WTC11 (cell line): ENCODE measurements at regions not wholly inside any gene's neighbourhood (a gene's known extent, or its start where the extent isn't known, plus 50 kb on each side); places are given as distances from the start of the nearest gene placed in this dataset.

Experiments used
- ATAC-seq: fragments of 200-7000 bp; cut with Tn5 transposase; 2 replicates; pipeline ENCODE4 v1.10.0; 2021; ENCODE audit warnings: mild to moderate bottlenecking, moderate library complexity
- CTCF ChIA-PET: fragments of 300-600 bp; sonication (Branson Sonifier 250); formaldehyde crosslinking; loops from one replicate; lab custom pipeline; 2021; ENCODE audit warnings: antibody characterized with exemption; lab: Charles Lee
- POLR2A ChIA-PET: fragments of 350-600 bp; sonication (Branson Sonifier 250); formaldehyde crosslinking; loops from one replicate; lab custom pipeline; 2021; ENCODE audit warnings: antibody characterized with exemption; lab: Charles Lee
- DNase-seq: peaks from one replicate; pipeline ENCODE4 v3.0.0; 2021; ENCODE audit warnings: low spot score
- H3K27ac Mint-ChIP-seq: 2 replicates; pipeline ENCODE4 v1.8.0; 2021; ENCODE audit warnings: mixed read lengths
- H3K27me3 Mint-ChIP-seq: 2 replicates; pipeline ENCODE4 v1.8.0; 2021; ENCODE audit warnings: low read depth, mild to moderate bottlenecking, moderate library complexity, mixed read lengths
- H3K36me3 Mint-ChIP-seq: 2 replicates; pipeline ENCODE4 v1.8.0; 2021; ENCODE audit warnings: mixed read lengths
- H3K4me1 Mint-ChIP-seq: 2 replicates; pipeline ENCODE4 v1.8.0; 2022; ENCODE audit warnings: mixed read lengths
- H3K4me3 Mint-ChIP-seq: 2 replicates; pipeline ENCODE4 v1.8.0; 2021; ENCODE audit warnings: mild to moderate bottlenecking, moderate library complexity, mixed read lengths
- H3K9me3 Mint-ChIP-seq: 2 replicates; pipeline ENCODE4 v1.8.0; 2021; ENCODE audit warnings: mixed read lengths
- CREM ChIP-seq: sonication (generic); formaldehyde crosslinking; IDR thresholded peaks from 2 replicates; pipeline ENCODE4 v1.8.1; 2022; ENCODE audit warnings: mild to moderate bottlenecking, missing genetic modification reagents, moderate library complexity
- EMX1 ChIP-seq: fragments of 250-450 bp; sonication (Bioruptor Pico); IDR thresholded peaks from 2 replicates; pipeline ENCODE4 v1.8.0; 2021; ENCODE audit warnings: mild to moderate bottlenecking
- ESRRA ChIP-seq: sonication (generic); formaldehyde crosslinking; IDR thresholded peaks from 2 replicates; pipeline ENCODE4 v1.8.1; 2022; ENCODE audit warnings: mild to moderate bottlenecking, missing genetic modification reagents, borderline replicate concordance
- GABPB1 ChIP-seq: sonication (generic); formaldehyde crosslinking; IDR thresholded peaks from 2 replicates; pipeline ENCODE4 v1.8.1; 2023; ENCODE audit warnings: mild to moderate bottlenecking, missing genetic modification reagents
- GTF2I ChIP-seq: fragments of 250-450 bp; sonication (Bioruptor Pico); conservative IDR thresholded peaks from 2 replicates; pipeline ENCODE4 v1.4.0; 2021; ENCODE audit warnings: mild to moderate bottlenecking
- HMGA2 ChIP-seq: fragments of 250-450 bp; sonication (Bioruptor Pico); IDR thresholded peaks from 2 replicates; pipeline ENCODE4 v1.4.0; 2021; ENCODE audit warnings: mild to moderate bottlenecking, moderate library complexity
- JAZF1 ChIP-seq: fragments of 250-450 bp; sonication (Bioruptor Pico); IDR thresholded peaks from 2 replicates; pipeline ENCODE4 v1.9.0; 2021; ENCODE audit warnings: moderate library complexity, mild to moderate bottlenecking, inconsistent platforms
- KAT7 ChIP-seq: sonication (generic); formaldehyde crosslinking; IDR thresholded peaks from 2 replicates; pipeline ENCODE4 v1.8.1; 2023; ENCODE audit warnings: missing genetic modification reagents, mild to moderate bottlenecking, borderline replicate concordance
- MXD4 ChIP-seq: fragments of 250-450 bp; sonication (Bioruptor Pico); IDR thresholded peaks from 2 replicates; pipeline ENCODE4 v1.8.0; 2021; ENCODE audit warnings: mild to moderate bottlenecking, moderate library complexity, borderline replicate concordance
- OVOL2 ChIP-seq: fragments of 250-450 bp; sonication (Bioruptor Pico); IDR thresholded peaks from 2 replicates; pipeline ENCODE4 v1.9.0; 2021; ENCODE audit warnings: mild to moderate bottlenecking, borderline replicate concordance
- PRRX2 ChIP-seq: fragments of 250-450 bp; sonication (Bioruptor Pico); IDR thresholded peaks from 2 replicates; pipeline ENCODE4 v1.8.0; 2021; ENCODE audit warnings: mild to moderate bottlenecking
- SOX15 ChIP-seq: fragments of 250-450 bp; sonication (Bioruptor Pico); IDR thresholded peaks from 2 replicates; pipeline ENCODE4 v1.9.0; 2021; ENCODE audit warnings: mild to moderate bottlenecking
- TEAD1 ChIP-seq: sonication (generic); formaldehyde crosslinking; IDR thresholded peaks from 2 replicates; pipeline ENCODE4 v1.8.0; 2022; ENCODE audit warnings: mild to moderate bottlenecking, missing genetic modification reagents
- ZBTB21 ChIP-seq: sonication (generic); formaldehyde crosslinking; IDR thresholded peaks from 2 replicates; pipeline ENCODE4 v1.8.1; 2023; ENCODE audit warnings: mild to moderate bottlenecking, missing genetic modification reagents, borderline replicate concordance
- ZNF138 ChIP-seq: sonication (generic); formaldehyde crosslinking; conservative IDR thresholded peaks from 2 replicates; pipeline ENCODE4 v1.8.1; 2022; ENCODE audit warnings: mild to moderate bottlenecking, moderate library complexity, missing genetic modification reagents
- ZNF263 ChIP-seq: sonication (generic); formaldehyde crosslinking; IDR thresholded peaks from 2 replicates; pipeline ENCODE4 v1.8.1; 2022; ENCODE audit warnings: low read depth, mild to moderate bottlenecking, moderate library complexity, missing genetic modification reagents
- ZNF396 ChIP-seq: fragments of 250-450 bp; sonication (Bioruptor Pico); IDR thresholded peaks from 2 replicates; pipeline ENCODE4 v1.8.0; 2021; ENCODE audit warnings: mild to moderate bottlenecking, moderate library complexity, borderline replicate concordance
- ZNF416 ChIP-seq: fragments of 250-450 bp; sonication (Bioruptor Pico); IDR thresholded peaks from 2 replicates; pipeline ENCODE4 v1.9.0; 2021; ENCODE audit warnings: mild to moderate bottlenecking, inconsistent platforms
- ZNF423 ChIP-seq: fragments of 250-450 bp; sonication (Bioruptor Pico); IDR thresholded peaks from 2 replicates; pipeline ENCODE4 v2.1.2; 2022; ENCODE audit warnings: mild to moderate bottlenecking, moderate library complexity
- ZNF671 ChIP-seq: fragments of 250-450 bp; sonication (Bioruptor Pico); IDR thresholded peaks from 2 replicates; pipeline ENCODE4 v1.8.0; 2021; ENCODE audit warnings: mild to moderate bottlenecking
- TF ChIP-seq, protein P1 (sequence below): sonication (generic); formaldehyde crosslinking; IDR thresholded peaks from 2 replicates; pipeline ENCODE4 v1.8.1; 2023; ENCODE audit warnings: mild to moderate bottlenecking, missing genetic modification reagents, borderline replicate concordance
- TF ChIP-seq, protein P2 (sequence below): fragments of 250-450 bp; sonication (Bioruptor Pico); IDR thresholded peaks from 2 replicates; pipeline ENCODE4 v2.1.2; 2022; ENCODE audit warnings: mild to moderate bottlenecking, moderate library complexity
- TF ChIP-seq, protein P3 (sequence below): sonication (generic); formaldehyde crosslinking; IDR thresholded peaks from 2 replicates; pipeline ENCODE4 v1.8.1; 2022; ENCODE audit warnings: missing genetic modification reagents, borderline replicate concordance
- TF ChIP-seq, protein P4 (sequence below): fragments of 250-450 bp; sonication (Bioruptor Pico); IDR thresholded peaks from 2 replicates; pipeline ENCODE4 v1.9.0; 2021; ENCODE audit warnings: moderate library complexity, mild to moderate bottlenecking, inconsistent platforms, borderline replicate concordance
- TF ChIP-seq, protein P5 (sequence below): sonication (generic); formaldehyde crosslinking; conservative IDR thresholded peaks from 2 replicates; pipeline ENCODE4 v1.8.1; 2022; ENCODE audit warnings: mild to moderate bottlenecking, missing genetic modification reagents
- TF ChIP-seq, protein P6 (sequence below): sonication (generic); formaldehyde crosslinking; IDR thresholded peaks from 2 replicates; pipeline ENCODE4 v1.8.0; 2023; ENCODE audit warnings: missing genetic modification reagents

DNA sequence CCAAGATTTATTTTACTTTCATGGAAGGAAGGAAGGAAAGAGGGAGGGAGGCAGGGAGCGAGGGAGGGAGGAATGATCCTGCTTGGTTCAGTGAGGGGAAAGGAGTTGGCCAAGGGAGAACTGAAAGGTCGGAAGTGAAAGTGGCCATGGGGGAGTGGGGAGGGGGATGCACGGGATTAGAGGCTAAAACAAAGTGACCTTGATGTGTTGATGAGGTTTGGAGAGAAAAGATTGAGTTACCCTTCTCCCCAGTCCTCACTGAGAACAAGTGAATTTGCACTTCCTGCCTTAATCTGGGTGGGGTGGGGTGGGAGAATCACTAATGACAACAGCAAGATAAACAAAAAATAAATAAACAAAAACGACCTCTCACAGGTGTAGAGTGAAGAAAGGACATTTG lies 212.0 kb upstream of the TLE3 start (continued):
- TF ChIP-seq, protein P1, sequence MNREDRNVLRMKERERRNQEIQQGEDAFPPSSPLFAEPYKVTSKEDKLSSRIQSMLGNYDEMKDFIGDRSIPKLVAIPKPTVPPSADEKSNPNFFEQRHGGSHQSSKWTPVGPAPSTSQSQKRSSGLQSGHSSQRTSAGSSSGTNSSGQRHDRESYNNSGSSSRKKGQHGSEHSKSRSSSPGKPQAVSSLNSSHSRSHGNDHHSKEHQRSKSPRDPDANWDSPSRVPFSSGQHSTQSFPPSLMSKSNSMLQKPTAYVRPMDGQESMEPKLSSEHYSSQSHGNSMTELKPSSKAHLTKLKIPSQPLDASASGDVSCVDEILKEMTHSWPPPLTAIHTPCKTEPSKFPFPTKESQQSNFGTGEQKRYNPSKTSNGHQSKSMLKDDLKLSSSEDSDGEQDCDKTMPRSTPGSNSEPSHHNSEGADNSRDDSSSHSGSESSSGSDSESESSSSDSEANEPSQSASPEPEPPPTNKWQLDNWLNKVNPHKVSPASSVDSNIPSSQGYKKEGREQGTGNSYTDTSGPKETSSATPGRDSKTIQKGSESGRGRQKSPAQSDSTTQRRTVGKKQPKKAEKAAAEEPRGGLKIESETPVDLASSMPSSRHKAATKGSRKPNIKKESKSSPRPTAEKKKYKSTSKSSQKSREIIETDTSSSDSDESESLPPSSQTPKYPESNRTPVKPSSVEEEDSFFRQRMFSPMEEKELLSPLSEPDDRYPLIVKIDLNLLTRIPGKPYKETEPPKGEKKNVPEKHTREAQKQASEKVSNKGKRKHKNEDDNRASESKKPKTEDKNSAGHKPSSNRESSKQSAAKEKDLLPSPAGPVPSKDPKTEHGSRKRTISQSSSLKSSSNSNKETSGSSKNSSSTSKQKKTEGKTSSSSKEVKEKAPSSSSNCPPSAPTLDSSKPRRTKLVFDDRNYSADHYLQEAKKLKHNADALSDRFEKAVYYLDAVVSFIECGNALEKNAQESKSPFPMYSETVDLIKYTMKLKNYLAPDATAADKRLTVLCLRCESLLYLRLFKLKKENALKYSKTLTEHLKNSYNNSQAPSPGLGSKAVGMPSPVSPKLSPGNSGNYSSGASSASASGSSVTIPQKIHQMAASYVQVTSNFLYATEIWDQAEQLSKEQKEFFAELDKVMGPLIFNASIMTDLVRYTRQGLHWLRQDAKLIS (CRISPR knock-in tag) = no peak
- TF ChIP-seq TEAD1 (CRISPR knock-in tag) (no peak), GABPB1 (no peak), KAT7 (no peak), GTF2I (CRISPR knock-in tag) (no peak), ZNF396 (CRISPR knock-in tag) (no peak), MXD4 (CRISPR knock-in tag) (no peak), PRRX2 (CRISPR knock-in tag) (no peak), HMGA2 (CRISPR knock-in tag) (no peak), CREM (no peak), EMX1 (no peak)
- TF ChIP-seq, protein P2, sequence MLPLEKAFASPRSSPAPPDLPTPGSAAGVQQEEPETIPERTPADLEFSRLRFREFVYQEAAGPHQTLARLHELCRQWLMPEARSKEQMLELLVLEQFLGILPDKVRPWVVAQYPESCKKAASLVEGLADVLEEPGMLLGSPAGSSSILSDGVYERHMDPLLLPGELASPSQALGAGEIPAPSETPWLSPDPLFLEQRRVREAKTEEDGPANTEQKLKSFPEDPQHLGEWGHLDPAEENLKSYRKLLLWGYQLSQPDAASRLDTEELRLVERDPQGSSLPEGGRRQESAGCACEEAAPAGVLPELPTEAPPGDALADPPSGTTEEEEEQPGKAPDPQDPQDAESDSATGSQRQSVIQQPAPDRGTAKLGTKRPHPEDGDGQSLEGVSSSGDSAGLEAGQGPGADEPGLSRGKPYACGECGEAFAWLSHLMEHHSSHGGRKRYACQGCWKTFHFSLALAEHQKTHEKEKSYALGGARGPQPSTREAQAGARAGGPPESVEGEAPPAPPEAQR (CRISPR knock-in tag) = no peak
- TF ChIP-seq, protein P3, sequence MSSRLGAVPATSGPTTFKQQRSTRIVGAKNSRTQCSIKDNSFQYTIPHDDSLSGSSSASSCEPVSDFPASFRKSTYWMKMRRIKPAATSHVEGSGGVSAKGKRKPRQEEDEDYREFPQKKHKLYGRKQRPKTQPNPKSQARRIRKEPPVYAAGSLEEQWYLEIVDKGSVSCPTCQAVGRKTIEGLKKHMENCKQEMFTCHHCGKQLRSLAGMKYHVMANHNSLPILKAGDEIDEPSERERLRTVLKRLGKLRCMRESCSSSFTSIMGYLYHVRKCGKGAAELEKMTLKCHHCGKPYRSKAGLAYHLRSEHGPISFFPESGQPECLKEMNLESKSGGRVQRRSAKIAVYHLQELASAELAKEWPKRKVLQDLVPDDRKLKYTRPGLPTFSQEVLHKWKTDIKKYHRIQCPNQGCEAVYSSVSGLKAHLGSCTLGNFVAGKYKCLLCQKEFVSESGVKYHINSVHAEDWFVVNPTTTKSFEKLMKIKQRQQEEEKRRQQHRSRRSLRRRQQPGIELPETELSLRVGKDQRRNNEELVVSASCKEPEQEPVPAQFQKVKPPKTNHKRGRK (CRISPR knock-in tag) = no peak
- TF ChIP-seq, all 79 proteins: peak for 0

DNA sequence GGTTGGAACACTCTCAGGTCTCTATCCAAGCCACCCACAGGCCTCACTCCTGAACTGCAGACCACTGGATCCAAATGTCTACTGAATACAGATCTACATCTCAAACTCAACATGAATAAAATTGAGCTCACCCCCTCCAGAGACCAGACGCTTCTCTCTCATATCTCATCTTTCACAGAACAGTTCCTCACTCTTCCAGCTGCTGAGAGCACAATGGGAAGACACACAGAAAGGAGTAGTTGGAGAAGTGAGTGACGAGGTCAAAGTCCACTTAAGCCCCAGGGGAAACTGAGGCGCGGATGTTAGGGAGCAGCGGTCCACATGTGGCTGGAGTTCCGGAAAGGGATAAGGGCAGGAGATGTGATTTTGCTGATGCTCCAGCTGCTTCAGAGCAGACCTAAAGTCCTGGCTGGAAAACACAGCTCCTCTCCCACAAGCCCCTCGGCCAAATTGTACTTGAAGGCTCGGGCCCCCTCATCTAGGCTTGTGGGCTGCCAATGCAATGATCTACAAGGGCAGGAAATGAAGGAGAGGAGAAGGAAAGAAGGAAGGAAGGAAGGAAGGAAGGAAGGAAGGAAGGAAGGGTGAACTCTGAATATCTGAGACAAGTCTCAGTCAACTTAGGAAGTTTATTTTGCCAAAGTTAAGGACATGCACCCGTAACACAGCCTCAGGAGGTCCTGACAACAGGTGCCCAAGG lies 211.2 kb upstream of the TLE3 start:
- DNase-seq (no peak), ATAC-seq (no peak)
- H3K36me3 Mint-ChIP-seq = peaks cover 4% of the 10 kb centered on the region; the same call in 1 of the 2 replicates
- POLR2A ChIA-PET = no interaction called here
- H3K27me3 Mint-ChIP-seq = peaks cover 3% of the 10 kb centered on the region; the same call in 1 of the 2 replicates
- no peak for TF ChIP-seq ZNF671 (CRISPR knock-in tag)
- no peak overlapping the region for H3K4me3 Mint-ChIP-seq
- peaks cover 10% of the 10 kb centered on the region for H3K9me3 Mint-ChIP-seq
- H3K27ac Mint-ChIP-seq = no peak overlapping the region
- CTCF ChIA-PET = no interaction called here
- peaks cover 33% of the 10 kb centered on the region for H3K4me1 Mint-ChIP-seq

DNA sequence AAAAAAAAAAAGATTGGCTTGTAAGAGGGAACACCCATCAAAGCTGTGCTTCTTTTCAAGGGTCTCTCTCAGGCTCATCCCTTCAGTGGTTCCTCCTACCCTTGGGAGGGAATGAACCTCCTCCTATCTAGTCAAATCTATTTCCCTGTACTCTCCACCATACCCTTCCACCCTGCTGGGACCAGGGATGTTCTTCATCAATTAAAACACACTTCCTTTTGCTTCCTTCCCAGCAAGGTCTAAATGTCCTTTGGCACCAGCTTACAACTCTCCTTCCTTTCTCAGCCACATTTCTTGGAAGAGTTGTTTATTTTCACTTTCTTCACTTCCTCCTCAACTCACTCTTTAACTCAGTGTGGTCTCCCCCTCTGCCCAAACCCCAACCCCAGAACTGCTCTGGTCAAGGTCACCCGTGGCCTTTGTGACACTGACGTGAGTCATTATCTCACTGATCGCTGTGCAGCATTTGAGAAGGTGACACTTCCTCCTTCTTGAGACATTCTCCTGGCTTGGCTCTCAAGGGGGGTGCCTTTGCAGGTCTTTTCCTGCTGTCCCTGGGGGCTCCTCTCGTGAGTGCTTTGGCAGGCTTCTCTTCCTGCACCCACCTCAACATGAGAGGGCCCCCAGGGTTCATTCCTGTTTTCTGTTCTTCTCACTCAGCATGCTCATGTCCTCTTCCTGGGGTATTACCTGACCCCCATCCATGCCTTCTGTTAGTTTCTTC lies 210.5 kb upstream of the TLE3 start:
- CTCF ChIA-PET = no interaction called here
- Mint-ChIP-seq H3K27me3 (peaks cover 3% of the 10 kb centered on the region; the same call in 1 of the 2 replicates), H3K9me3 (peaks cover 10% of the 10 kb centered on the region), H3K27ac (no peak overlapping the region), H3K4me3 (no peak overlapping the region), H3K4me1 (peaks cover 33% of the 10 kb centered on the region), H3K36me3 (peaks cover 4% of the 10 kb centered on the region; the same call in 1 of the 2 replicates)
- no peak for ATAC-seq
- POLR2A ChIA-PET = interaction anchor here (0.7 kb wide), 1 partner anchor 27 kb away, joined by 6 read pairs; no protein-coding TSS in a partner anchor
- no peak for DNase-seq
- TF ChIP-seq ESRRA (CRISPR knock-in tag) (no peak), ZNF416 (CRISPR knock-in tag) (no peak), ZNF263 (CRISPR knock-in tag) (no peak), ZNF138 (CRISPR knock-in tag) (no peak), ZBTB21 (CRISPR knock-in tag) (no peak), OVOL2 (no peak), JAZF1 (no peak), ZNF396 (CRISPR knock-in tag) (no peak), SOX15 (no peak), KAT7 (no peak), ZNF423 (no peak)
- TF ChIP-seq, protein P4, sequence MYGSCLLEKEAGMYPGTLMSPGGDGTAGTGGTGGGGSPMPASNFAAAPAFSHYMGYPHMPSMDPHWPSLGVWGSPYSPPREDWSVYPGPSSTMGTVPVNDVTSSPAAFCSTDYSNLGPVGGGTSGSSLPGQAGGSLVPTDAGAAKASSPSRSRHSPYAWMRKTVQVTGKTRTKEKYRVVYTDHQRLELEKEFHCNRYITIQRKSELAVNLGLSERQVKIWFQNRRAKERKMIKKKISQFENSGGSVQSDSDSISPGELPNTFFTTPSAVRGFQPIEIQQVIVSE (CRISPR knock-in tag) = no peak
- TF ChIP-seq, protein P5, sequence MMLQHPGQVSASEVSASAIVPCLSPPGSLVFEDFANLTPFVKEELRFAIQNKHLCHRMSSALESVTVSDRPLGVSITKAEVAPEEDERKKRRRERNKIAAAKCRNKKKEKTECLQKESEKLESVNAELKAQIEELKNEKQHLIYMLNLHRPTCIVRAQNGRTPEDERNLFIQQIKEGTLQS (CRISPR knock-in tag) = no peak
- TF ChIP-seq, protein P6, sequence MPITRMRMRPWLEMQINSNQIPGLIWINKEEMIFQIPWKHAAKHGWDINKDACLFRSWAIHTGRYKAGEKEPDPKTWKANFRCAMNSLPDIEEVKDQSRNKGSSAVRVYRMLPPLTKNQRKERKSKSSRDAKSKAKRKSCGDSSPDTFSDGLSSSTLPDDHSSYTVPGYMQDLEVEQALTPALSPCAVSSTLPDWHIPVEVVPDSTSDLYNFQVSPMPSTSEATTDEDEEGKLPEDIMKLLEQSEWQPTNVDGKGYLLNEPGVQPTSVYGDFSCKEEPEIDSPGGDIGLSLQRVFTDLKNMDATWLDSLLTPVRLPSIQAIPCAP (CRISPR knock-in tag) = no peak
